ENCODE measurements at regions not wholly inside any gene's neighbourhood (a gene's known extent, or its start where the extent isn't known, plus 50 kb on each side); places are given as distances from the start of the nearest gene placed in this dataset.

DNA sequence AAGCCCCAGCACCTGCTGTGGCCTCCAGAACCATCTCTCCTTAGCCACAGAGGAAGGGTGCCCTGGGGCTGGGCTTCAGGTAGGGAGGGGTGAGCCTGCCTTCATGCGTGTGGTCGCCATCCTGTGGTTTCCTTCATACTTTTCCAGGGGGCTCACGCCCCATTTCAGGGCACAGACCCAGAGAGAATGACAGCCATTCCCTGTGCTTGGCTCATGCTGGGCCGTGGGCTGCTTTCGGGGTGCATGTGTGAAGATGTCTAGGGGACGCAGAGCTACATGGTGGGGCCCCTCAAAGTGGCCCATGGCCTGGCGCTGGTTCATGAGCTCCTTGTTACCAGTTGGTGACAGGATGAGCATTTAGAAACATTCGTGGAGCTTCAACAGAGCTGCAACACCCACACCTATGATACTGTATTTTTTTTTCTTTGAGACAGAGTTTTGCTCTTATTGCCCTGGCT is 190.3 kb upstream of the SLC24A3 start:
- Histone ChIP-seq H3K27me3 (replicated peaks; ENCODE audit: control insufficient read depth, insufficient read depth, low read length) (no peaks in the 10 kb centered on the region), H3K4me3 (replicated peaks; ENCODE audit: low read depth, low read length) (no peak overlapping the region), H3K36me3 (ENCODE audit: control insufficient read depth, insufficient read depth, low read length) (no peaks in the 10 kb centered on the region)
- no peak for DNase-seq (ENCODE audit: extremely low read depth, insufficient read length)
- TF ChIP-seq, protein P1, sequence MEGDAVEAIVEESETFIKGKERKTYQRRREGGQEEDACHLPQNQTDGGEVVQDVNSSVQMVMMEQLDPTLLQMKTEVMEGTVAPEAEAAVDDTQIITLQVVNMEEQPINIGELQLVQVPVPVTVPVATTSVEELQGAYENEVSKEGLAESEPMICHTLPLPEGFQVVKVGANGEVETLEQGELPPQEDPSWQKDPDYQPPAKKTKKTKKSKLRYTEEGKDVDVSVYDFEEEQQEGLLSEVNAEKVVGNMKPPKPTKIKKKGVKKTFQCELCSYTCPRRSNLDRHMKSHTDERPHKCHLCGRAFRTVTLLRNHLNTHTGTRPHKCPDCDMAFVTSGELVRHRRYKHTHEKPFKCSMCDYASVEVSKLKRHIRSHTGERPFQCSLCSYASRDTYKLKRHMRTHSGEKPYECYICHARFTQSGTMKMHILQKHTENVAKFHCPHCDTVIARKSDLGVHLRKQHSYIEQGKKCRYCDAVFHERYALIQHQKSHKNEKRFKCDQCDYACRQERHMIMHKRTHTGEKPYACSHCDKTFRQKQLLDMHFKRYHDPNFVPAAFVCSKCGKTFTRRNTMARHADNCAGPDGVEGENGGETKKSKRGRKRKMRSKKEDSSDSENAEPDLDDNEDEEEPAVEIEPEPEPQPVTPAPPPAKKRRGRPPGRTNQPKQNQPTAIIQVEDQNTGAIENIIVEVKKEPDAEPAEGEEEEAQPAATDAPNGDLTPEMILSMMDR (IDR thresholded peaks at IDR 0.05; ENCODE audit: insufficient read depth, low read length, poor library complexity, severe bottlenecking), result no peak

DNA sequence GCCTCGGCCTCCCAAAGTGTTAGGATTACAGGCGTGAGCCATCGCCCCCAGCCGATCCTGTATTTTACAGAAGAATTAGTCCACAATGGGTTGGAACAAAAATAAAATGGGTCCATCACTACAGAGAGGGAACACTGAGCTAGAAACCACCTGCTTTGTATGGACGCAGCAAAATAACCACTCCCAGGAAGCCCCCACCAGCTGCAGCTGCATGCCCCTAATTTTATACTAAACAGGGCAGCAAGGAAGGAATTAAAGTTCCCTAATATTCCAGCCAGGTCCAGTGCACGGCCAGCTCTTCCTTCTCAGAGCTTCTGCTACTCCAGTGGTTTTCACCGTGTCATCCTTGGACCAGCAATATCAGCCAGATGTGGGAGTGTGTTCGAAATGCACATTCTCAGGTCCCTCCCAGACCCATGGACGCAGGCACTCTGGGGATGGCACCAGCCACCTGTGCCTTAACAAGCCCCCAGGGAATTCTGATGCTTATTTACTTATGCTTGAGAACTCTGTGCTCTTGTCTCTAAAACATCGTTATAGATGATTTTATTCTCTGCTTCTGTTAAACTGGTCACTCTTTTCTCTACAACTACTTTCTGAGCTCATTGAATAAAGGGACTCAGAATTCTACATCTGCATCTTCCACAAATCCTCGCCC is 189.5 kb upstream of the SLC24A3 start:
- TF ChIP-seq, protein P1 (IDR thresholded peaks at IDR 0.05; ENCODE audit: insufficient read depth, low read length, poor library complexity, severe bottlenecking), result no peak
- H3K27me3 ChIP-seq (replicated peaks; ENCODE audit: control insufficient read depth, insufficient read depth, low read length), result no peaks in the 10 kb centered on the region
- no peak for DNase-seq (ENCODE audit: extremely low read depth, insufficient read length)
- H3K36me3 ChIP-seq (ENCODE audit: control insufficient read depth, insufficient read depth, low read length), result no peaks in the 10 kb centered on the region
- no peak overlapping the region for H3K4me3 ChIP-seq (replicated peaks; ENCODE audit: low read depth, low read length)

DNA sequence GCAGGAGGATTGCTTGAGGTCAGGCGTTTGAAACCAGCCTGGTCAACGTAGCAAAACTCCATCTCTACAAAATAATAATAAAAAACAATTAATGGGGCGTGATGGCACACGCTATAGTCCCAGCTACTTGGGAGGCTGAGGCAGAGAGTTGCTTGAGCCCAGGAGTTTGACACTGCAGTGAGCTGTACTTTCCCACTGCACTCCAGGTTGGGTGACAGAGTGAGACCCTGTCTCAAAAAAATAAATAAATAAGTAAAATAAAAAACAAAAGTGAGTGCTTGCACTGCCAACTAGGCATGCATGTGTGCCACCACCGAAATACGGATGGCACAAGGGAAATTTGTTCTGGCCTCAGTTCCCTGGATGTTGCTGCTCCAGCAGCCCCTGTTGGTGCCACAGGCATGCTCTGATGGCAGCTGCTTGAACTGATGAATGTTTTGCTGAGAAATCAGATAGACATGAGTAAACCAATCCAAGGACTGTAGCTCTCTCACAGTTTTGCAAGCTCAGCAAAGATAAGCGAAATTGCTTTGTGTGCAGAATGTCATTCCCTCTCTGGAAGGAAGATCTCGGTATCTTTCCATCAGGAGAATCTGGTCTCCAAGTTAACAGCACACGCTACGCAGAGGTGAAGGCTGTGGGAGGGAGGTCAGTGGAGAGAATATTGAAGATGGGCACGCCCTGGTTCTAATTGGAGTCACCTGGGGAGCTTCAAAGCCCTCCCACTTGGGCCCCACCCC is 188.0 kb upstream of the SLC24A3 start:
- Histone ChIP-seq H3K27me3 (replicated peaks; ENCODE audit: control insufficient read depth, insufficient read depth, low read length) (no peaks in the 10 kb centered on the region), H3K36me3 (ENCODE audit: control insufficient read depth, insufficient read depth, low read length) (no peaks in the 10 kb centered on the region), H3K4me3 (replicated peaks; ENCODE audit: low read depth, low read length) (no peak overlapping the region)
- TF ChIP-seq, protein P1 (IDR thresholded peaks at IDR 0.05; ENCODE audit: insufficient read depth, low read length, poor library complexity, severe bottlenecking), result no peak
- DNase-seq (ENCODE audit: extremely low read depth, insufficient read length), result no peak

DNA sequence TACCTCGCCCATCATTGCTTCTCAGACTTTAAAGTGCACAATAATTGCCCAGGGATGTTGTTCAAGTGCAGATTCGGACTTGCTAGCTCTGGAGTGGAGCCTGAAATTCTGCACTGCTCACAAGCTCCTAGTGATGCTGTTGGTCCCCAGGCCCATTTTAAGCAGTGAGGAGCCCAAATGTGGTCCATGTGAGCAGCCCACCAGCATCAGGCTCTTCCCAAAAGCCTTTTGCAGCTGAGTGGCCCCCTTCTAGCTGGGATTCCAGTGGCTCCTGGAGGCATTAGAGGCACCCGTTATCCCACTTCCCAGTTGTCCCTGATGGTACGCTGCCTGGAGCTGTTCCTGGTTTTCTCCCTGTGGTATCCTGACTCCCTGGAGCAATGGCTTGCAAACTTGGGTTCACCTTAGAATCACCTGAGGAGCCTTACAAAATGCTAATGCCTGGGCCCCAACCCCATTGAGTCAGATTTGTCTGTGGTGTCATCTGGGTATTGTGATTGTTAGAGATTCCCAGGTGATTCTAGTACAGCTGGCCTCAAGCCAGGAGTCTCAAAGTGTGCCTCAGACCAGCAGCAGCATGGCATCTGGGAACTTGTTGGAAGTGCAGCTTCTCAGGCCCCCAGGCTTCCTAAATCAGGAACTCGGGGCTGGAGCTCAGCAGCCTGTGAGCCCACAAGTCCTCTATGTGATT is 186.9 kb upstream of the SLC24A3 start:
- no peak for DNase-seq (ENCODE audit: extremely low read depth, insufficient read length)
- TF ChIP-seq, protein P1 (IDR thresholded peaks at IDR 0.05; ENCODE audit: insufficient read depth, low read length, poor library complexity, severe bottlenecking), result no peak
- no peaks in the 10 kb centered on the region for H3K27me3 ChIP-seq (replicated peaks; ENCODE audit: control insufficient read depth, insufficient read depth, low read length)
- no peak overlapping the region for H3K4me3 ChIP-seq (replicated peaks; ENCODE audit: low read depth, low read length)
- no peaks in the 10 kb centered on the region for H3K36me3 ChIP-seq (ENCODE audit: control insufficient read depth, insufficient read depth, low read length)

DNA sequence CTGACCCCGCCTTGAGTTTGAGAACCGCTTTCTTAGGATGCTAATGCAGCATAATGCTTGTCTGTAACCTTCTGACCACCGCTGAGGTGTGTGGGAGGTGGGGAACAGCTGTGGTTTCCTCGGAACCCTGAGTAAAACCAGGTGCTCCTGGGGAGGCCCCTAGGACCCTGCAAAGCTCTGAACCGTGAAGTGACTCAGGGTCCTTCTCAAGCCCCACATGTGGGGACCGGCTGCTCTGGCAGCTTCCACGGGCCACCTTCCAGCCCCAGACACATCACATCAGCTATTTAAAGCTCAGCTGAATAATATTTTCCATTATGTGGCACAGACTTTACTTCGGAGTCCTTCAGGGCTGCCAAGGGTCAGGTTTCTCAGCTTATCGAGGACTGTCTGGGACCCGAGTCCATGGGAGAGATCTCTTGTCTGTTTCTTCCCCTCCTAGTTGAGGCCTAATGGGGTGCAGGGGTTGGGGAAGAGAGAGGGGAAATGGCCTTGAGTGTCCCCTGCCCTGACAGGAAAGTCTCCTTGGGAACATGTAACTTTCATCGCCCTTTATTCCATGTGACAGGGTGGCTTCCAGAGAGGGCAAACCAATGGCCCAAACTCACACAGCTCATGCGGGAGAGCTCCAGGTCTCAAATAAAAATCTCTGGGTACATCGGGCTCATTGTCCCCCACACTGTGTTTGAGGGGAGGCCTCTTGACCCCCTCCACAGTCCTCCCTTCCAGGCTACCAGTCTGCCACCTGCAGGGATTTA is 186.1 kb upstream of the SLC24A3 start:
- TF ChIP-seq, protein P1 (IDR thresholded peaks at IDR 0.05; ENCODE audit: insufficient read depth, low read length, poor library complexity, severe bottlenecking), result no peak
- Histone ChIP-seq H3K27me3 (replicated peaks; ENCODE audit: control insufficient read depth, insufficient read depth, low read length) (no peaks in the 10 kb centered on the region), H3K36me3 (ENCODE audit: control insufficient read depth, insufficient read depth, low read length) (no peaks in the 10 kb centered on the region), H3K4me3 (replicated peaks; ENCODE audit: low read depth, low read length) (no peak overlapping the region)
- DNase-seq (ENCODE audit: extremely low read depth, insufficient read length), result peak; percentile 56
